GM21786 (cell line): ENCODE measurements at regions not wholly inside any gene's neighbourhood (a gene's known extent, or its start where the extent isn't known, plus 50 kb on each side); places are given as distances from the start of the nearest gene placed in this dataset.
"Not testable (repeated sequence)": the region's sequence is repeated elsewhere in the genome, so short reads cannot be mapped to it uniquely, and the experiment has no call there.

Source experiments
- ATAC-seq: cut with Tn5 transposase; IDR thresholded peaks from one replicate; pipeline ENCODE4 v1.9.1; 2021; ENCODE audit not compliant: unreplicated experiment

DNA sequence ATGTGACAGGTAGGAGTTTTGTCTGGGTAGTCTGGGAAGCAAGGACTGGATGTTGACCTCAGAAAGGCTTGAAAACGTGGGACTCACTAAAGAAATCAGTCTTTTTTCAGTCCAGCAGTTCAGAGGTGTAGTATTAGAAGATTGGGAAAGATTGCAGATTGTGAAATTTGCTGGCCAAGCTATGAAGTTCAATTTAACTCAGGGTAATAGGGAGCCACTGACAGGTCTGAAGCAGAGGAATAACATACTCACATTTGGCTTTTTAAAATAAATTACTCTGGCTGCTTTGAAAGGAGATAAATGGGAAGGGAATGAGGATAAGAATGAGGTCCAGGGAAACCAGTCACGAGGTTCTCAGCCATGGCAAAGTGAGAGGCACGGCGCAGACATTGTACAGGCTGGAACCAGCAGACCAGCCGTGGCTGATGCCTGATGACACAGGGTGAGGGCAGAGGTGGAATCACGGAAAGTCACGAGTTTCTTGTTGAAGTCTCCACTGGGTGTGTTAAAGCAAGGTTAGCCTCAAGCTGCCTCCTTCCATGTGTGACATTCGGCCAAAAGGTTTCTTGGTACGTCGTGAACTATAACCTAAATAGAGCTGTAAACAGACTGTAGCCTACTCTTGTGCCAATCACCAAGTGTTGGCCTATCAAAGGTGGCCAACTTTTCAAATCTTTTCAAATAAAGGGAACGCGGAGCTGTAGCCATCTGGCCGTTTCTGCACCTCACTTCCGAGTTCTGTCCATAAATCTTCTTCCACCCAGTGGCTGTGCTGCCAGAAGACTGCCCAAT is 377.6 kb downstream of the IRS2 start:
- ATAC-seq = no peak

DNA sequence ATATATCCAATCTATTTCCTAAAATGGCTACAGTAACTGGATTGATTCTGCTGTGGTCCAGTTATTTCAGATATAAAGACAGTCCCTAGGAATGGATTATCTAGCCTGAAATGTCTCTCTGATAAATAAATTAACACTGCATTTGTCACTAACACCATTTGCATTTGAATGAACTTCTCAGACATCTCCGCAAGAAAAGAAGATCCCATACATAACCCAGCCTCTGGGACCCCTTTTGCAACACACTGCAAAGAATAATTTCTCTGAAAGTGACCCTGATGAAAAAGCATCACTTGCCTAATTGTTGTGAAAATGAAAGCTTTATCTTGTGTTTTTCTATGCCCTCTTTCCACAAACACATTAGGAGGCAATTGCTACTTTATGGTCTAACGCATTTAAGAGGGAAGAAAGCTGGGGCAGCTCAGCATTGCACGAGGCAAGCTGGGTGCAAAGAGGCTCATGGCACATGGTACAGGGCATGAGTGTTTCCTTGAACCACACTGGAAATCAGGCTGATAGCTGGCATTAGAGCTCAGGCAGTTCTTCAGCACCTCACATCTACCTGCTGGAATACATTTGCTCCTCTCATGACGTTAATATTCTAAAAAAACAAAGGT is 379.9 kb downstream of the IRS2 start:
- ATAC-seq = no peak

DNA sequence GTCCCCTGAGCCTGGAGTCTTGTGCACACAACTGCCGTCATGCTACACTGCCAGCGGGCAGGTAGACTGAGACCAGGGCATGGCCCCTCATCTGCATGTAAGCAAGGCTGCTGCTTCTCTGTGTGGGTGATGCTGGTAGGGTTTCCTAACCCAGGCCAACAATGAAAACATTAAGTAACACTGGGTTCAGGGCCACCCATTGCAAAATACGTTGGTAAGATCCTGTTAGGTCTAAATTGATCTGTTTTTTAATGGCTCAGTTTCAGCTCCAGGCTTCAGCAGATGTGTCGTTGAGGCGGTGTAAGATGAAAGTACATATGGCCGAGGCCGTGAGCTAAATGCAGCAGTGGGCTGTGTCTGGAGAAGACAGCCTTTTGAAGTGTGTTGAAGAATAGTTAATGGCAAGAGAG is 383.4 kb downstream of the IRS2 start:
- no peak for ATAC-seq

- ATAC-seq = no peak
Observed at GRCh38 chr13:109401891-109402290, 384.5 kb downstream of the IRS2 start.

DNA sequence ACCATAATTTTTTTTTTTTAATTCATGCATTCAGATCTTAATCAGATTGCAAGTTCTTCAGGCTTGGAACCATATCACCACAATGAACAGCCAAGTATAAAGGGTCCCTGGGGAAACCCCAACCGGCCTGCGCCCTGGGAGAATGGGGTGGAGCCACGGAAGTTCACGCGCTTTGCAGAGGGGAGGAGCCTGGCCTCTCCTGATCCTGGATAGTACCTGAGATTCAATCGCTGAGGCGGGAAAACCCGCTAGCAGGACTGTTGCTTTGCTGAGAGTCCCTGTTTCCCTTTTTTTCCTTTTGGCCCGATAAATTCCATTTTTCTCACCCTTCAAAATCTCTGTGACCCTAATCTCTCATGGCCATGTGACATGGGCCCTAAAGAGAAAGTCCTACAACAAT is 385.1 kb downstream of the IRS2 start:
- ATAC-seq = no peak

DNA sequence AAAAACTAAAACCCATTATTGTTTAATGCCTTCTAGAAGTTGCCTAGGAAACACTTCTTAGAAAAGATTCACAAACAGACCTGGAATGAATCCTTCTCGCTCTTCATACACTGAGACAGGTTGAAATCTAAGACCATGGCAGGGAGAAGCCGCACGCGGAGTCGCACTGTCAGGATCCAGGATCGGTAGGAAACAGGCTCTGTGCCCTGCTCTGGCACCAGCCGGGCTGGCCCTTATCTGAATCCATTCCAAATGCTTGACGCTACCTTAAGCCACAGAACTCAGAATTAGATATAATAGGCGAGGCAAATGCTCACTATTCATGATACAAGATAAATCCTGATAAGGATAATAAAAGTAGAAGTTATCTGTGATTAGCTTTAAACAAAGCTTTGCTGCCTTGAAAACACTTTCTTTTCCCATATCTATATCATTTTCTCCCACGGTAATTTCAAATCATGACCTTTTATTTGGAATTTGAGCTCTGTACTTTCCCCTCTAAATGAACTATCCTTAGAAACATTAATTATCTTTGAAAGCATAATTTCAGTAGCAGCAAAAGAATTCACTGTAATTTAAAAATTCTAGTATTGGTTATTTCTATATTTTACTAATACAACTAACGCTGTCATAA is 385.6 kb downstream of the IRS2 start:
- ATAC-seq = no peak

- no peak for ATAC-seq
Observed at GRCh38 chr13:109400209-109400608, 386.2 kb downstream of the IRS2 start.

DNA sequence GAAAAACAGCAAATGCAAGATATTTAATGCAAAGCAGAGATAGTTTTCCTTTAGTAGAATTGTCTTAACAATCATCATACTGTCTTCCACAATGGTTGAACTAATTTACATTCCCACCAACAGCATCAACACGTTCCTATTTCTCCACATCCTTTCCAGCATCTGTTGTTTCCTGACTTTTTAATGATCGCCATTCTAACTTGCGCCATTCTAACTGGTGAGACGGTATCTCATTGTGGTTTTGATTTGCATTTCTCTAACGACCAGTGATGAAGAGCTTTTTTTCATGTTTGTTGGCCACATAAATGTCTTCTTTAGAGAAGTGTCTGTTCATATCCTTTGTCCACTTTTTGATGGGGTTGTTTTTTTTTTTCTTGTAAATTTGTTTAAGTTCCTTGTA is 388.3 kb downstream of the IRS2 start:
- ATAC-seq = not testable (repeated sequence)

GRCh38 chr13:109397285-109397684 is 389.1 kb downstream of the IRS2 start:
- ATAC-seq = no peak

- no peak for ATAC-seq
Observed at GRCh38 chr13:109396266-109396665, 390.1 kb downstream of the IRS2 start.

DNA sequence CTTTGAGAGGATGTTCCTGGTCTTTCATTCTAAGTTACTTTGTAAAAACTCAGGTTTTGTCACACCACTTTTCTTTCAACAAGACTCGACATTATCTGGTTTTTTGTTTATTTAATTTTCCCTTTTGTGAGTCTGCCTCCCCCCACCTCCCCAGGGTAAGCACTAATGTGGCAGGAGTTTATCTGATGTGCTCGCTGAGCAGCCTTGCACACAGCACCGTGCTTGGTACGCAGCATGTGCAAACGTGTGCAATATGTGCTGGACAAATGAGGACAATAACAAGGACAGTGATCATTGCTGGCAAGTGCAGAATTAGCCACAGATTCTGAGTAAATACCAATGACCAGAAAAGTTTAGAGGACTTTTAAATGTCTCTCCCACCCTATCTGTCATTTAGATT is 391.4 kb downstream of the IRS2 start:
- ATAC-seq = no peak

DNA sequence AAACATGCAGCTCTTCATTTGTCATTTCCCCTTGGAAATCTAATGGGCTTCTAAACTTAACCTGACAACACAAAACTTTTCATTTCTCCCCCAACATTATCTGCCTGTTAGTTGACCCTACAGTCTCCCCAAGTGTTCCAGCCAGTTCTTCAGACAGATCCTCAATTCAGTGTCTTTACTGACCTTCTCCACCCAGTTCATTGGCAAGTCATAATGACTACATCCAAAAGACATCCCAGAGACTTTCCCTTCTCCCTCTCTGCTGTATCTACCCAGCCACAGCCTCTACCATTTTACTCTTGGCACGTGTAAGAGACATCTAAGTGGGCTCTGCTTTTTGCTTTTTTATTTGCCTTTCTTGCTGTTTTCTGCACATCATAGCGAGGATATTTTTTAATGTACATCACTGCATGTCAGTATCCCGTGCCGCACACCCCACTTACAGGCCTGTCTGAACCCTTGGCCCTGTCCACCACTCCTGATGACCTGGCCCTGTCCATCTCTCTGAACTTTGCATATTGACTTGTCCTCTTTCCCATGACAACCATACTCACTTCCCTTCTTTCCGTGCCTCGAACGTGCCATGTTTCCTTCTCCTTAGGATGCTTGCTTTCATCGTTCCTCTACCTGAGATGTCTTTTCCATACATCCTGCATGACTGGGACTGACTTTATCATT is 391.9 kb downstream of the IRS2 start:
- ATAC-seq = no peak

- ATAC-seq = no peak
Observed at GRCh38 chr13:109393045-109393444, 393.3 kb downstream of the IRS2 start.

DNA sequence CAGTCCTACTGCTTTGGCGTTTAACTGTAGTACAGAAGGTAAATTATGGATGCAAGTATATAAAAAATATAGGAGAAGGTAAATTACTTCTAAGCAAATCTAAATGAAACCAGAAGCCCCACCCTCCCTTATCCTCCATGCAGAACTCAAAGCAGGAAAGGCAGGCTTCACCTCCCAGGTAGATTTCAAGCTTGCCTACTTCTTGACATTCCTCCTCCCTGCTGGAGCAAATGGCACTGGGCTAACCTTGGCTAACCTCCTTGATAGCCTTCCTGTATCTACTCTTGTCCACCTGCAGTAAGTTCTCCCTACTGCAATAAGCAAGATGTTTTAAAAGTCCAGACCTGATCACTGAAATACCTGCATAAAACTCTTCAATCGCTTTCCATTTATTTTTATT is 396.0 kb downstream of the IRS2 start:
- ATAC-seq = no peak

DNA sequence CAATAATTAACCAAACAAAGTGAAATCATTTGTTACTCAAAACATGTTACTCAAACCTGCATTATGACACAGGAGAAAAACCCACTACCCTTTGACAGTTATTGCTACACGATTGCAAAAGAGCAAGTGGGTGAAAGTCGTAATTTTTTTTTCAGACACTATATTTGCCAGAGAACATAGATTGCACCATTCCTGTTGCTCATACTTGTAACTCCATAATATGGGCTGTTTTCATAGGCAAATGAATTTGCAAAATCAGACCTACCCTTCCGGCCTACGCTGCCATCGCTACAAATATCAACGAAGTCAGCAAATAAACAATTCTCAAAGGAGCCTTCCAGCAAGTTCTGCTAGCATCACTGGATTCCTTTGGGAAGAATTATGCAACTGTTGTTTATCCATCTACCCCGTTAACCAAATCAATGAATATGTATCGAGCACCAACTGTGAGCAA is 396.5 kb downstream of the IRS2 start:
- ATAC-seq = no peak

DNA sequence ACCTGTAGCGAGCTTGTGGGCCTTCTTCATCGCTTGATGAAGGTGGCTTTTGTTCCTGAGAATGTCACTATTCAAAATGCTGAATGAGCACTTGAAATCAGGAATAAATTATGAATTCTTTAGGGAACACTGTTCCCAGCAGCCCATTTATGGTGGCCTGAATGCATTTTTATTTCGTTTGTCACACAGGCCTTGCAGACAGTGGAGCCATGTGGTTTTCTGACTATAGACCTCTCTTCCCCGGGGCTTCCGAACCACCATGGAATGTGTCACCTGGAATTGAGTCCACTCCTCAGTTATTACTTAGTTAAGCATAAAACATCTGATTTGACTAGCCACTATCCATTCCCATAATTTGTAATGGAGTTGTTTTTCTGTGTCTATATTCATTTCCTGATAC is 396.9 kb downstream of the IRS2 start:
- no peak for ATAC-seq

GRCh38 chr13:109387471-109387870 is 398.9 kb downstream of the IRS2 start:
- no peak for ATAC-seq

- no peak for ATAC-seq
Observed at GRCh38 chr13:109385242-109385560, 401.2 kb downstream of the IRS2 start.

DNA sequence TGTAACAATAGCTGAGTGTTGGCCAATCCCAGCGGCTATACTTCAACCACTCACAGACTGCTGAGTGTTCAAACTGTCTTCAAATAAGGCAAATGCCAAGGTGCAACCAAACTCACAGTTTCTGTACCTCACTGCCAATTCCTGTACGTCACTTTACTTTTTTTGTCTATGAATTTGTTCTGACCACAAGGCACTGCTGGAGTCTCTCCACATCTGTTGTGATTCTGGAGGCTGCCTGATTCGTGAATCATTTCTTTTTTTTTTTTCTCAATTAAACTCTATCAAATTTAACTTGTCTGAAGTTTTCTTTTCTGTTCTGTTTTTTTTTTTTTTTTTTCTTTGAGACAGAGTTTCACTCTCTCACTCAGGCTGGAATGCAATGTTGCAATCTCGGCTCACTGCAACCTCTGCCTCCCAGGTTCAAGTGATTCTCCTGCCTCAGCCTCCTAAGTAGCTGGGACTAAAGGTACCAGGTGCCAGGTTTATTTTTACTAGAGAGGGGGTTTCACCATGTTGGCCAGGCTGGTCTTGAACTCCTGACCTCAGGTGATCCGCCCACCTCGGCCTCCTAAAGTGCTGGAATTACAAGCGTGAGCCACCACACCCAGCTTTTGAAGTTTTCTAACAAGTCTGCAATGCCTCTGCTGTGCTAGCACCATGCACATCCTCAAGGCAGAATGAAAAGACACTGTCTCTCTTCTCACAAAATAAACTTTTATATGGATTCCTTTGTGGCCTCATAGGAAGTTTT is 401.7 kb downstream of the IRS2 start:
- ATAC-seq = no peak

GRCh38 chr13:109383683-109384082 is 402.7 kb downstream of the IRS2 start:
- no peak for ATAC-seq

DNA sequence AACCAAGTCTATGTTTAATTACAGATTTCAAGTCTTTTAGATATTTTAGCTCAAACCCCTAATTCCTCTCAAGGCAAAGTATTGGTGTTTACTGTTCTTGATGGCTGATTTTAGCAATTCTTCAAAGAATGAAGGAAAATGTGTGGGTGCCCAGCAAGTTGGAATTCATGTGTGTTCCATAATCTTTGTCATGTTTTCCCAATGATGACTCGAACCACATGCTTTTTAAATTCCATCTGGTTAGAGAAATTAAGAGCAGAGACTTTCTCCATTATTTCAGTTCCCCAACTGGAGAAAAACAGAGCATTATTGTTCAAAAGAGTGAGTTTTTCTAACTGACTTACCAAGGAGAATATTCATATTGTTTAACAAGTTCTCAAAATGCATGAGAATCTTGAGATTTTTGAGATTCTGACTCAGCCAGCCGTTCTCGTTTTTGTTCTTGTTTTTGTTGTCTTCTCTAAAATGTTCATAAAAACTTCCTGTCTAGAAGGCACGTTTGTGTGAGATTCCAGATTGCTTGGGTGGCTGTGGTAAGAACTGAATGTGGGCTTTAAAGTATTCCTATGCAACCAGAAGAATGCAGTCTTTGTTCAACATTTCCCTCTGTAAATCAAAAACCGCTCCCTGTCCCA is 404.7 kb downstream of the IRS2 start:
- ATAC-seq = no peak
